ENCODE measurements at regions not wholly inside any gene's neighbourhood (a gene's known extent, or its start where the extent isn't known, plus 50 kb on each side); places are given as distances from the start of the nearest gene placed in this dataset.
A peak's percentile ranks its signal among the peaks of the same experiment; 100 is the strongest.

DNA sequence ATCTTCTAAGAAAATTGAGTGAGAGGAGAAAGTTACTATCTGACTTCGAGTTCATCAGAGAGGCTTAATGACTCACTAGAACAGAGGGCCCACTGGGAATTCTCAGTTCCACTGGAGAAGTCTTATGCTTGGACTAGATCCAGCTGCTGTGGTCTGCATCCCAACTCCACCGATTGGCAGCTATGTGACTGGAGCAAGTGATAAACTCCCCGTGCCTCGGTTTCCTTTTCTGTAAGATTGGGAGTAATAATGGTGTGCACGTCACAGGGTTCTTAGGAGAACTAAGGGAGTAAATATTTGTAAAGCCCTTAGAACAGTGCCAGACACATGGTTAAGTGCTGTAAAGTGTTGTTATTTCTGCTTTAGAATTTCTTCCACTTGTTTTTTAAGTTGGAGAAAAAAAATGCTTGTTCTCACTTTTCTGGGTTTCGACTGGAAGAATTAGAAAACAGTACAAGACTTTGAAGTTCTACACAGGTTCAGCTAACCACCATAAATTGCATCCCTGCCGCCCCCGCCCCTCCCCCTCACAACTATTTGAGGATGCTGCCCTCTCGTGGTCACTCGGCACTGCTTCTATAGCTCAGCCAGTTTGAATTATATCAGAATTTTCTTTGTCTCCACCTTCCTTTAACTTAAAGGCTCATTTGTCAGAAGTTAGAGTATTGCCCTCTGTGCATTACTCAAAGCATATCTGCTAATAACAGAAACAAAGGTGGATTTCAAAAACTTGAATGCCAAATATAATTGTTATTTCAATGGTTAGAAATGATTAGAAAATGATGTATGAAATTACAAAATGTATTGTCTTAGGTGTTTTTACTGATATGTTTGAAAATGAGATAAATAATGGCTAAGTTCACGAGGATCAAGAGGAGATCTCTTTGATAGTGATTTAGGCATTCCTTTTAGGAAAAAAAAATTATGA is 95.0 kb upstream of the IFNGR1 start:
- Histone ChIP-seq H3K36me3 (no peaks in the 10 kb centered on the region), H3K27ac (no peak overlapping the region), H3K4me1 (peaks cover 9 to 29% of the 10 kb centered on the region in 2 donors), H3K9me3 (no peaks in the 10 kb centered on the region), H3K4me3 (no peak overlapping the region), H3K27me3 (no peaks in the 10 kb centered on the region)
- DNase-seq (peak in 3 of 4 donors; percentile 46 to 72 (median 67)), ATAC-seq (peak; percentile 95)
- TF ChIP-seq, protein P1, sequence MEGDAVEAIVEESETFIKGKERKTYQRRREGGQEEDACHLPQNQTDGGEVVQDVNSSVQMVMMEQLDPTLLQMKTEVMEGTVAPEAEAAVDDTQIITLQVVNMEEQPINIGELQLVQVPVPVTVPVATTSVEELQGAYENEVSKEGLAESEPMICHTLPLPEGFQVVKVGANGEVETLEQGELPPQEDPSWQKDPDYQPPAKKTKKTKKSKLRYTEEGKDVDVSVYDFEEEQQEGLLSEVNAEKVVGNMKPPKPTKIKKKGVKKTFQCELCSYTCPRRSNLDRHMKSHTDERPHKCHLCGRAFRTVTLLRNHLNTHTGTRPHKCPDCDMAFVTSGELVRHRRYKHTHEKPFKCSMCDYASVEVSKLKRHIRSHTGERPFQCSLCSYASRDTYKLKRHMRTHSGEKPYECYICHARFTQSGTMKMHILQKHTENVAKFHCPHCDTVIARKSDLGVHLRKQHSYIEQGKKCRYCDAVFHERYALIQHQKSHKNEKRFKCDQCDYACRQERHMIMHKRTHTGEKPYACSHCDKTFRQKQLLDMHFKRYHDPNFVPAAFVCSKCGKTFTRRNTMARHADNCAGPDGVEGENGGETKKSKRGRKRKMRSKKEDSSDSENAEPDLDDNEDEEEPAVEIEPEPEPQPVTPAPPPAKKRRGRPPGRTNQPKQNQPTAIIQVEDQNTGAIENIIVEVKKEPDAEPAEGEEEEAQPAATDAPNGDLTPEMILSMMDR (IDR thresholded peaks at IDR 0.05) = peak; percentile 61 to 71
- intact Hi-C loops (cut with DNase I) = loop anchor here in 1 of 2 donors (10.0 kb wide), 1 partner anchor 219 kb away; no protein-coding TSS in a partner anchor

DNA sequence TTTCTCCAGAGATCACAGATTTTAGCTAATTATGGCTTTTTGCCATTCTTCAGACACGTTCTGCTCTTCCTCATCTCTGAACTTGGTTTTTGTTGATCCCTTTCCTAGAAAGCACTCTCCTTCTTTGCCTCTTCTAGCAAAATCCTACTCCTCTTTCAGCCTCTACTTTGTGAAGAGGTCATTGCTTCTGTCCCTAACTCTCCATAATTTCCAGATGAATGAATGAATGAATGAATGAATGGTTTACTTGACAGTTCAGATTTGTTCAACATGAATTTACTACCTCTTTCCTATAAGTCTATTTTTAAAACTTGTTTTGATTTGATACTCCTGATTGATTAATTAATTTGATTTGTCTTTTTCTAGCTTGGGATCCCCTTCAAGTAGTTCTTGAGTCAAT is 94.0 kb upstream of the IFNGR1 start:
- no peaks in the 10 kb centered on the region for H3K9me3 ChIP-seq
- intact Hi-C loops (cut with DNase I) = loop anchor here in 1 of 2 donors (10.0 kb wide), 1 partner anchor 218 kb away; no protein-coding TSS in a partner anchor

DNA sequence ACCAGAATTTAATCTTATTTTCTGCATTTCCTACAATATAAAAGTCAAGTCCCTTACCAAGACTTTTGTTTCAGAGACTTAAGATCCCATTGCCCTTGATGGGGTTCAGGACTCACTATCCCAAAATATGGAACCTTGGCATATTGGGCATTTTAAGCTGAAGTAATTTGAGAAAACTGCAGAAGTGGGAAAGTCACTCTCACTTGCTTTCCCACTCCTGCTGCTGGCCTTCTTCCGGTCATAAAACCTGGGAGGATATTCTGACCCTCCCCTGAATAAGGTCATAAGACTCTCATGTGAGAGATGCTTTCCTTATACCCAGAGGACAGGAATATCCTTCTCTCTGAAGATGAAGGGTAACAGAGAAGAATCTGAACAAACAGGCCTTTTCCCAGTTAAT is 92.8 kb upstream of the IFNGR1 start:
- Histone ChIP-seq H3K27me3 (no peaks in the 10 kb centered on the region), H3K9me3 (no peaks in the 10 kb centered on the region), H3K4me3 (no peak overlapping the region), H3K36me3 (no peaks in the 10 kb centered on the region), H3K4me1 (peaks cover 13 to 52% of the 10 kb centered on the region in 2 donors), H3K27ac (no peak overlapping the region)
- intact Hi-C loops (cut with DNase I) = loop anchor here in 1 of 2 donors (10.0 kb wide), 1 partner anchor 217 kb away; no protein-coding TSS in a partner anchor
- no peak for ATAC-seq
- no peak for DNase-seq
- TF ChIP-seq, protein P1 (IDR thresholded peaks at IDR 0.05) = no peak

More for the DNA sequence above, 94.0 kb upstream of the IFNGR1 start:
- Histone ChIP-seq H3K4me3 (no peak overlapping the region), H3K27me3 (no peaks in the 10 kb centered on the region), H3K36me3 (no peaks in the 10 kb centered on the region), H3K4me1 (peaks cover 13 to 39% of the 10 kb centered on the region in 2 donors), H3K27ac (no peak overlapping the region)
- ATAC-seq (no peak), DNase-seq (no peak)
- TF ChIP-seq, protein P1 (IDR thresholded peaks at IDR 0.05) = no peak

DNA sequence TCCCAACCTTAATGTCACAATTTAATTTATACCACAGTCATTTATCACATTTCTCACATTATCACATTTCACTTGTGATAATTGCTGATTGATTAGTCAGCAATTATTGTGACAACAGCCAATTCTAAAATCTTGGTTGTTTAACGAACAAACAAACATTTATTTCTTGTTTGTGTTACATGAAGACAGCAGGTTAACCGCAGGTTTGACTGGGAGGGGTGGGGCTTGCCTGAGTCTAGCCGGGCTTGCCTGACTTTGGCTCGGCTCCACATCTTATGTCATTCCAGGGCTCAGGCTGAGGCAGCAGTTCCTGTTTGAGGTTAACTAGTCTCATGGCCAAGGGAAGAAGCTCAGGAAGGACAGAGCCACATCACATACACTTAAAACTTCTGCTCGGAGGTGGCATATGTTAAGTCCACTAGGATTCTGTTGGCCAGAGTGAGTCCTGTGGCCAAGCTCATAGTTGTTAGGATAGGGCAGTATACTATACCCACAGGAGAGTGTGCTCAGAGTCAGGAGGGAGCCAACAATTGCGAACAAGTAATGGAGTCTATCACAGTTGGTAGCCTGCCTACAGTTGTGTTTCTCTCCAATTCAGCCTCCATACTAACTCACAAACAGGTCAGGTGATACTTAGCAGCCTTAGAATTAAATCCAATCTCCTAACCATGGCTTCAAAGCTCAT is 90.0 kb upstream of the IFNGR1 start:
- H3K9me3 ChIP-seq = no peaks in the 10 kb centered on the region
- H3K36me3 ChIP-seq = no peaks in the 10 kb centered on the region
- no peaks in the 10 kb centered on the region for H3K27me3 ChIP-seq
- no peak overlapping the region for H3K4me3 ChIP-seq
- peak in 3 of 4 donors; percentile 52 to 89 (median 89) for DNase-seq
- peaks cover 13 to 38% of the 10 kb centered on the region in 2 donors for H3K4me1 ChIP-seq
- no peak overlapping the region for H3K27ac ChIP-seq
- intact Hi-C loops (cut with DNase I) = no loop called here
- TF ChIP-seq, protein P1 (IDR thresholded peaks at IDR 0.05) = no peak
- ATAC-seq = peak; percentile 94

Data from left lung (tissue), 4 donors.